Neuronal stem cell (in vitro differentiated cells): ENCODE measurements at regions not wholly inside any gene's neighbourhood (a gene's known extent, or its start where the extent isn't known, plus 50 kb on each side); places are given as distances from the start of the nearest gene placed in this dataset.

Experiments used
- DNase-seq: peaks from one replicate; pipeline ENCODE4 v3.0.0-alpha.2; 2013; ENCODE audit warnings: low spot score
- H2AFZ ChIP-seq: one replicate; pipeline ENCODE4 v1.6.1; 2013; ENCODE audit warnings: mild to moderate bottlenecking, low read length, inconsistent platforms
- H2AK5ac ChIP-seq: 2 replicates; pipeline ENCODE4 v1.6.1; 2013; ENCODE audit warnings: low read depth, mild to moderate bottlenecking, inconsistent platforms, low read length, moderate library complexity, mixed read lengths
- H2BK120ac ChIP-seq: 2 replicates; pipeline ENCODE4 v1.6.1; 2013; ENCODE audit warnings: low read depth, mild to moderate bottlenecking, inconsistent platforms, low read length, moderate library complexity, mixed read lengths
- H2BK12ac ChIP-seq: one replicate; pipeline ENCODE4 v1.6.1; 2013; ENCODE audit warnings: low read length, inconsistent platforms
- H2BK15ac ChIP-seq: 2 replicates; pipeline ENCODE4 v1.6.1; 2013; ENCODE audit warnings: mild to moderate bottlenecking, low read length, inconsistent platforms, mixed read lengths
- H2BK5ac ChIP-seq: one replicate; pipeline ENCODE4 v1.6.1; 2013; ENCODE audit warnings: inconsistent platforms, mild to moderate bottlenecking, low read length, moderate library complexity
- H3K14ac ChIP-seq: one replicate; pipeline ENCODE4 v1.6.1; 2013; ENCODE audit warnings: low read length, inconsistent platforms
- H3K18ac ChIP-seq: 2 replicates; pipeline ENCODE4 v1.6.1; 2013; ENCODE audit warnings: low read length, inconsistent platforms
- H3K23ac ChIP-seq: 2 replicates; pipeline ENCODE4 v1.6.1; 2013; ENCODE audit warnings: low read depth, mild to moderate bottlenecking, mixed read lengths, low read length, inconsistent platforms; ENCODE audit not compliant: poor library complexity
- H3K27ac ChIP-seq: replicated peaks from 3 replicates; pipeline ENCODE4 v1.5.1; 2013; ENCODE audit warnings: low read length, inconsistent platforms
- H3K27me3 ChIP-seq, 3 experiments: 2 replicates each; pipeline ENCODE4 v1.6.1; 2013; ENCODE audit warnings: low read length in 3 of 3, mild to moderate bottlenecking in 2 of 3, inconsistent platforms in 1 of 3, low read depth in 1 of 3, mixed read lengths in 1 of 3, moderate library complexity in 1 of 3; ENCODE audit not compliant: control insufficient read depth in 3 of 3, insufficient read depth in 3 of 3
- H3K36me3 ChIP-seq, 2 donors: replicated peaks in 1 of 2; 2 replicates each; pipeline ENCODE4 v1.6.1; 2013; ENCODE audit warnings: low read length in 2 of 2; ENCODE audit not compliant: control insufficient read depth in 2 of 2, insufficient read depth in 2 of 2
- H3K4ac ChIP-seq: 2 replicates; pipeline ENCODE4 v1.6.1; 2013; ENCODE audit warnings: inconsistent platforms, mild to moderate bottlenecking, low read length, moderate library complexity
- H3K4me1 ChIP-seq, 2 donors: 1 replicate in 1 of 2; 2 replicates in 1 of 2; pipeline ENCODE4 v1.6.1; 2013; ENCODE audit warnings: low read length in 2 of 2, low read depth in 1 of 2; ENCODE audit not compliant: control insufficient read depth in 2 of 2, insufficient read depth in 1 of 2
- H3K4me2 ChIP-seq: one replicate; pipeline ENCODE4 v1.6.1; 2013; ENCODE audit warnings: mild to moderate bottlenecking, low read length, inconsistent platforms; ENCODE audit not compliant: insufficient read depth, poor library complexity, severe bottlenecking
- H3K4me3 ChIP-seq, 2 donors: 2 replicates each; pipeline ENCODE4 v1.5.1; 2013; ENCODE audit warnings: low read length in 2 of 2, mild to moderate bottlenecking in 2 of 2, inconsistent platforms in 1 of 2, moderate library complexity in 1 of 2
- H3K79me1 ChIP-seq: one replicate; pipeline ENCODE4 v1.6.1; 2013; ENCODE audit warnings: low read depth, mild to moderate bottlenecking, inconsistent platforms, low read length, moderate library complexity
- H3K9ac ChIP-seq: one replicate; pipeline ENCODE4 v1.6.1; 2013; ENCODE audit warnings: mild to moderate bottlenecking, low read depth, low read length, inconsistent platforms; ENCODE audit not compliant: poor library complexity
- H3K9me3 ChIP-seq, 2 donors: replicated peaks in 1 of 2; 2 replicates each; pipeline versions ENCODE3 to v1.6.1; 2013; ENCODE audit warnings: low read length in 2 of 2, mild to moderate bottlenecking in 2 of 2, inconsistent platforms in 1 of 2, low read depth in 1 of 2, mixed read lengths in 1 of 2, moderate library complexity in 1 of 2; ENCODE audit not compliant: control insufficient read depth in 2 of 2, insufficient read depth in 1 of 2
- H4K8ac ChIP-seq: one replicate; pipeline ENCODE4 v1.6.1; 2013; ENCODE audit warnings: low read depth, mild to moderate bottlenecking, inconsistent platforms, low read length, moderate library complexity
- H4K91ac ChIP-seq: one replicate; pipeline ENCODE4 v1.6.1; 2013; ENCODE audit warnings: low read length, low read depth, mild to moderate bottlenecking, inconsistent platforms; ENCODE audit not compliant: poor library complexity
- WGBS, 2 donors: extraction: QIAGEN DNeasy Blood & Tissue Kit; methylation state at CpG; one replicate each; pipeline ENCODE4 v1.1.7; 2013; ENCODE audit warnings: missing lambda C conversion rate in 2 of 2, mixed read lengths in 1 of 2; ENCODE audit not compliant: insufficient read length in 2 of 2, insufficient replicate concordance in 1 of 2; ENCODE audit errors: extremely low coverage in 2 of 2; 5-methylcytosine and 5-hydroxymethylcytosine counted together

GRCh38 chr1:187876775-187877174 is 1048.0 kb downstream of the PLA2G4A start:
- H3K79me1 ChIP-seq = no peaks in the 10 kb centered on the region
- no peak overlapping the region for H3K4ac ChIP-seq
- DNase-seq = no peak
- no peak overlapping the region for H3K4me3 ChIP-seq
- H3K9me3 ChIP-seq = no peaks in the 10 kb centered on the region
- H2AK5ac ChIP-seq = no peak overlapping the region
- H3K4me1 ChIP-seq = peaks cover 2 to 4% of the 10 kb centered on the region in 2 donors
- no peaks in the 10 kb centered on the region for H3K27me3 ChIP-seq
- no peak overlapping the region for H3K4me2 ChIP-seq
- no peak overlapping the region for H2AFZ ChIP-seq
- H3K18ac ChIP-seq = no peak overlapping the region
- no peak overlapping the region for H3K23ac ChIP-seq
- H4K91ac ChIP-seq = no peak overlapping the region
- H3K36me3 ChIP-seq = no peaks in the 10 kb centered on the region
- H2BK5ac ChIP-seq = no peak overlapping the region
- H2BK120ac ChIP-seq = no peak overlapping the region
- no CpG with 5 or more reads among the region's 2 CpGs for WGBS, 2 donors
- no peak overlapping the region for H3K9ac ChIP-seq
- no peak overlapping the region for H4K8ac ChIP-seq
- H3K14ac ChIP-seq = no peak overlapping the region
- H2BK12ac ChIP-seq = no peak overlapping the region
- H2BK15ac ChIP-seq = no peak overlapping the region
- H3K27ac ChIP-seq = no peak overlapping the region

DNA sequence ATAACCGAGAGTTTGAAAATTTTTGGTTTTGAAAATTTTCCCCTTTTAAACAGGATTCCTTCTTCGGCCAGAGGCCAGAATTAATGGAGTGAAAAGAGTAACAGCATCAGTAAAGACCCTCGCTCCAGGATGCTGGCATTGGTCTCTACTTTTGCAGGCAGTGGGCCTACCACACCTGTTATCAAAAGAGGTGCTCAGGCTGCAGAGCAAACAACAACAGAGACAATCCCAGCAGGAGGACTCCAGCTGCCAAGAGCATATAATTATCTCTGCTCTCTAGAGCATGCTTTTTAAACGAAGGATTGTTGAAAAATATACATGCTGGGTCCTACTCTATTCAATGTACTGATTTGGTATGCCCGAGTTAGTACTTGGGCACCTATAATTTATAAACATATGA is 1048.5 kb downstream of the PLA2G4A start:
- H2BK5ac ChIP-seq = no peak overlapping the region
- no peak overlapping the region for H2BK12ac ChIP-seq
- no peak overlapping the region for H3K4me3 ChIP-seq
- no CpG with 5 or more reads among the region's 5 CpGs for WGBS, 2 donors
- H2AFZ ChIP-seq = peak overlapping the region; percentile 22
- no peak overlapping the region for H3K14ac ChIP-seq
- H4K8ac ChIP-seq = no peak overlapping the region
- no peaks in the 10 kb centered on the region for H3K9me3 ChIP-seq
- H2BK120ac ChIP-seq = no peak overlapping the region
- no peaks in the 10 kb centered on the region for H3K27me3 ChIP-seq
- H3K79me1 ChIP-seq = no peaks in the 10 kb centered on the region
- H4K91ac ChIP-seq = no peak overlapping the region
- H3K4me1 ChIP-seq = peaks cover 2 to 4% of the 10 kb centered on the region in 2 donors
- H3K36me3 ChIP-seq = no peaks in the 10 kb centered on the region
- no peak overlapping the region for H3K18ac ChIP-seq
- DNase-seq = no peak
- H3K9ac ChIP-seq = no peak overlapping the region
- H3K27ac ChIP-seq = no peak overlapping the region
- H3K23ac ChIP-seq = no peak overlapping the region
- H3K4ac ChIP-seq = no peak overlapping the region
- H2BK15ac ChIP-seq = no peak overlapping the region
- no peak overlapping the region for H3K4me2 ChIP-seq
- no peak overlapping the region for H2AK5ac ChIP-seq

- DNase-seq = no peak
- H2AK5ac ChIP-seq = no peak overlapping the region
- no peak overlapping the region for H3K27ac ChIP-seq
- H4K91ac ChIP-seq = no peak overlapping the region
- H4K8ac ChIP-seq = no peak overlapping the region
- H3K9me3 ChIP-seq = no peaks in the 10 kb centered on the region
- no peak overlapping the region for H2AFZ ChIP-seq
- WGBS, 2 donors = no CpG with 5 or more reads among the region's 8 CpGs
- no peak overlapping the region for H2BK15ac ChIP-seq
- no peak overlapping the region for H3K4ac ChIP-seq
- peaks cover 2 to 4% of the 10 kb centered on the region in 2 donors for H3K4me1 ChIP-seq
- H3K4me3 ChIP-seq = no peak overlapping the region
- no peak overlapping the region for H3K18ac ChIP-seq
- H2BK5ac ChIP-seq = no peak overlapping the region
- H3K36me3 ChIP-seq = no peaks in the 10 kb centered on the region
- H3K79me1 ChIP-seq = no peaks in the 10 kb centered on the region
- H2BK120ac ChIP-seq = no peak overlapping the region
- no peaks in the 10 kb centered on the region for H3K27me3 ChIP-seq
- H3K14ac ChIP-seq = no peak overlapping the region
- no peak overlapping the region for H3K4me2 ChIP-seq
- no peak overlapping the region for H3K23ac ChIP-seq
- H3K9ac ChIP-seq = no peak overlapping the region
- H2BK12ac ChIP-seq = no peak overlapping the region
Observed at GRCh38 chr1:187878883-187879282, 1050.1 kb downstream of the PLA2G4A start.

GRCh38 chr1:187883356-187883755 is 1054.6 kb downstream of the PLA2G4A start:
- H3K4me2 ChIP-seq = no peak overlapping the region
- H2BK12ac ChIP-seq = no peak overlapping the region
- H4K91ac ChIP-seq = no peak overlapping the region
- H3K27me3 ChIP-seq = no peaks in the 10 kb centered on the region
- H3K79me1 ChIP-seq = no peaks in the 10 kb centered on the region
- H2AFZ ChIP-seq = no peak overlapping the region
- H2BK5ac ChIP-seq = no peak overlapping the region
- no peak overlapping the region for H3K23ac ChIP-seq
- no peaks in the 10 kb centered on the region for H3K36me3 ChIP-seq
- no peak for DNase-seq
- H3K14ac ChIP-seq = no peak overlapping the region
- H3K4me1 ChIP-seq = peaks cover 0 to 4% of the 10 kb centered on the region in 2 donors
- no peak overlapping the region for H3K4me3 ChIP-seq
- H2AK5ac ChIP-seq = no peak overlapping the region
- no CpG with 5 or more reads among the region's 2 CpGs for WGBS, 2 donors
- no peak overlapping the region for H3K9ac ChIP-seq
- H3K9me3 ChIP-seq = no peaks in the 10 kb centered on the region
- H3K18ac ChIP-seq = no peak overlapping the region
- H4K8ac ChIP-seq = no peak overlapping the region
- H3K27ac ChIP-seq = no peak overlapping the region
- no peak overlapping the region for H2BK15ac ChIP-seq
- no peak overlapping the region for H3K4ac ChIP-seq
- no peak overlapping the region for H2BK120ac ChIP-seq
